HepG2 (cell line): ENCODE measurements at regions not wholly inside any gene's neighbourhood (a gene's known extent, or its start where the extent isn't known, plus 50 kb on each side); places are given as distances from the start of the nearest gene placed in this dataset.

ENCODE experiments used
- ATAC-seq: fragments of 200-7000 bp; cut with Tn5 transposase; 3 replicates; pipeline ENCODE4 v1.9.1; 2020; ENCODE audit warnings: mild to moderate bottlenecking, moderate library complexity
- BruUV-seq: library from RNA; stranded (reverse); fragments of 400-500 nt; replicated peaks from 2 replicates; lab custom pipeline; 2021; lab: Mats Ljungman, UMichigan
- CTCF ChIA-PET: fragments of 300-600 bp; formaldehyde crosslinking; extraction: SDS; loops from one replicate; lab custom pipeline; 2021; ENCODE audit warnings: low total read pairs, inconsistent platforms, low intra/inter-chr PET ratio; lab: Yijun Ruan, JAX
- POLR2A ChIA-PET: fragments of 350-600 bp; sonication (Branson Sonifier 250); formaldehyde crosslinking; loops from one replicate; lab custom pipeline; 2020; ENCODE audit warnings: antibody characterized with exemption, inconsistent platforms; lab: Yijun Ruan, JAX
- DNase-seq: peaks from one replicate; pipeline ENCODE4 v3.0.0-alpha.2; 2015; ENCODE audit warnings: low spot score
- FAIRE-seq: peaks from 3 replicates; lab custom pipeline; 2011; peaks lifted over from hg19 to GRCh38; lab: Jason Lieb, UNC
- H2AFZ ChIP-seq: one replicate; pipeline ENCODE4 v1.6.1; 2011; ENCODE audit warnings: low read length, inconsistent platforms
- H3K27ac ChIP-seq: fragments of 300-600 bp; 3 replicates; pipeline ENCODE4 v1.8.0; 2011; ENCODE audit warnings: mixed run types, mild to moderate bottlenecking, mixed read lengths, low read length, inconsistent platforms; ENCODE audit not compliant: insufficient read depth; ENCODE audit errors: extremely low read length
- H3K27me3 ChIP-seq, 2 experiments: fragments of 200-600 bp in 1 of 2; 2 replicates in 1 of 2; 3 replicates in 1 of 2; pipeline versions ENCODE4 v1.6.0 to v1.8.0; 2011; ENCODE audit warnings: low read length in 2 of 2, mild to moderate bottlenecking in 2 of 2, moderate library complexity in 2 of 2, inconsistent platforms in 1 of 2; ENCODE audit not compliant: insufficient read depth in 2 of 2, control insufficient read depth in 1 of 2
- H3K36me3 ChIP-seq, 2 experiments: fragments of 200-600 bp in 1 of 2; replicated peaks in 1 of 2; 2 replicates in 1 of 2; 3 replicates in 1 of 2; pipeline versions ENCODE4 v1.5.1 to v1.8.0; 2011; ENCODE audit warnings: low read length in 2 of 2, inconsistent platforms in 1 of 2; ENCODE audit not compliant: insufficient read depth in 2 of 2, control insufficient read depth in 1 of 2
- H3K4me1 ChIP-seq: 2 replicates; pipeline ENCODE4 v1.5.1; 2012; ENCODE audit warnings: low read length, inconsistent platforms; ENCODE audit not compliant: insufficient read depth
- H3K4me2 ChIP-seq: 2 replicates; pipeline ENCODE4 v1.6.0; 2011; ENCODE audit warnings: low read depth, low read length, inconsistent platforms
- H3K4me3 ChIP-seq, 3 experiments: fragments of 200-600 bp in 1 of 3; sonication (generic), shearing (Covaris generic) in 1 of 3; replicated peaks in 1 of 3; 2 replicates each; pipeline ENCODE4 v1.5.1; 2011 to 2016; ENCODE audit warnings: low read length in 3 of 3, inconsistent platforms in 2 of 3, low read depth in 2 of 3, mild to moderate bottlenecking in 2 of 3, control low read depth in 1 of 3, mixed read lengths in 1 of 3; ENCODE audit not compliant: insufficient read depth in 1 of 3
- H3K79me2 ChIP-seq: one replicate; pipeline ENCODE4 v1.6.1; 2011; ENCODE audit warnings: low read length, inconsistent platforms; ENCODE audit not compliant: insufficient read depth
- H3K9ac ChIP-seq: 2 replicates; pipeline ENCODE4 v1.6.0; 2011; ENCODE audit warnings: mild to moderate bottlenecking, low read depth, low read length, inconsistent platforms; ENCODE audit not compliant: insufficient read depth
- H3K9me3 ChIP-seq: 2 replicates; pipeline ENCODE4 v1.5.1; 2012; ENCODE audit warnings: mild to moderate bottlenecking, low read length
- H4K20me1 ChIP-seq: 2 replicates; pipeline ENCODE4 v1.6.0; 2011; ENCODE audit warnings: inconsistent platforms, mild to moderate bottlenecking, low read length, moderate library complexity; ENCODE audit not compliant: insufficient read depth
- BCL6 ChIP-seq: IDR thresholded peaks from 2 replicates; pipeline ENCODE4 v1.6.1; 2016; ENCODE audit warnings: missing genetic modification reagents, missing compliant biosample characterization
- BRD4 ChIP-seq: sonication (generic); formaldehyde crosslinking; IDR thresholded peaks from 2 replicates; pipeline ENCODE4 v1.4.0; 2020; ENCODE audit warnings: missing genetic modification reagents
- FOXJ3 ChIP-seq: sonication (generic); formaldehyde crosslinking; IDR thresholded peaks from 2 replicates; pipeline ENCODE4 v1.4.0; 2020; ENCODE audit warnings: missing genetic modification reagents, mild to moderate bottlenecking, borderline replicate concordance
- GLI4 ChIP-seq: sonication (generic); formaldehyde crosslinking; IDR thresholded peaks from 2 replicates; pipeline ENCODE4 v1.5.1; 2020; ENCODE audit warnings: missing genetic modification reagents, mild to moderate bottlenecking, moderate library complexity, borderline replicate concordance
- ZBTB42 ChIP-seq: sonication (generic); formaldehyde crosslinking; IDR thresholded peaks from 2 replicates; pipeline ENCODE4 v1.5.0; 2020; ENCODE audit warnings: mild to moderate bottlenecking, missing genetic modification reagents
- ZFP62 ChIP-seq: sonication (generic); formaldehyde crosslinking; IDR thresholded peaks from 2 replicates; pipeline ENCODE4 v1.4.0; 2020; ENCODE audit warnings: missing genetic modification reagents
- ZKSCAN1 ChIP-seq: fragments of 150-350 bp; IDR thresholded peaks from 2 replicates; pipeline ENCODE4 v1.6.1; 2014; ENCODE audit warnings: low read length
- ZMYM3 ChIP-seq: sonication (generic); formaldehyde crosslinking; IDR thresholded peaks from 2 replicates; pipeline ENCODE4 v1.5.1; 2020; ENCODE audit warnings: mild to moderate bottlenecking, missing genetic modification reagents
- ZNF331 ChIP-seq: sonication (generic); formaldehyde crosslinking; IDR thresholded peaks from 2 replicates; pipeline ENCODE4 v1.4.0; 2020; ENCODE audit warnings: missing genetic modification reagents
- ZNF34 ChIP-seq: sonication (generic); formaldehyde crosslinking; IDR thresholded peaks from 2 replicates; pipeline ENCODE4 v1.4.0; 2020; ENCODE audit warnings: mild to moderate bottlenecking, missing genetic modification reagents, borderline replicate concordance
- ZNF552 ChIP-seq: sonication (generic); formaldehyde crosslinking; IDR thresholded peaks from 2 replicates; pipeline ENCODE4 v1.9.0; 2022; ENCODE audit warnings: missing genetic modification reagents, mild to moderate bottlenecking, borderline replicate concordance
- WGBS: methylation state at CpG from one replicate; pipeline ENCODE4 v1.1.6; 2017; ENCODE audit warnings: low lambda C conversion rate; 5-methylcytosine and 5-hydroxymethylcytosine counted together
- in situ Hi-C: cut with HindIII; loops from 2 replicates; pipeline ENCODE4 v1.10.0; 2017; ENCODE audit warnings: low pct_unique_long_range_greater_than_20kb; ENCODE audit not compliant: extremely low pct_ligation_motif_present
- intact Hi-C: fragments of 100-400 bp; cut with micrococcal nuclease; formaldehyde crosslinking; loops from one replicate; pipeline ENCODE4 v1.10.0; 2022; ENCODE audit not compliant: unreplicated experiment

DNA sequence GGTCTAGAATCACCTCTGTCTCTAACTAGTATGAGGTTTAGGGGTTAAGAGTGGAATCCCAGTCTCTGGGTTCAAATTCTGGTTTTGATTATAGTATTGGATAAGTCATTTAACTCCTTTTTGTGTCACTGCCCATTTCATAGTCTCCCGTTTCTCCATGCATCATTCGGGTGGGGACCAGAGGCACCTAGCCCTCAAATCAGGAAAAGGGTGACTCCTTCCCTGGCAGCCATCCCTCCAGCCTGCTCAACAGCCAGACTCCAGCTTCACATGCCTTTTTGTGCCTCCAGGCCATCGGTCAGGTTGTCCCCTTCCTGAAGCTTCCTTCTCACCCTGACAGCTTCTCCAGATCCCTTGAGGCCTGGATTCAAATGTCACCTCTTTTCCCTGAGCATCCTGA lies 139.8 kb downstream of the DHX35 start:
- CTCF ChIA-PET, result no interaction called here

DNA sequence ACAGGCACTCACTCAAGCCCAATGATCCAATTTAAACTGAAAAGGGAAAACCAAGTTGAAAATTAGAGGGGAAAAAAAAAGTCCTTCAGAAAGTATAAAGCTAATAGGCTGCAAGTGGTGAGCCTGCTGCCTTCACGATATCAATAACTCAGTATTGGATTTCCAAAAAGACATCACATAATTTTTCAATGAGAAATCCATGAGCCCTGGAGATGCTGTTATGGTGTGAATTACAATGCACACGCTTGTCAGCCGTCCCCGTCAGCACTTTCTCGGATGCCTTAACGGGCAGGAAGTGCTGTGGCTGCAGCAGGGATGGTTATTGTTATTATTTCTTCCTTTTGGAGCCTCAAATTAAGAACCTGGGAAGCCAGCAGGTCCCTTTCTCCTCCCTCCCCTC lies 138.5 kb downstream of the DHX35 start:
- H3K4me3 ChIP-seq, result no peak overlapping the region
- no peak for DNase-seq
- H3K9me3 ChIP-seq, result no peaks in the 10 kb centered on the region
- intact Hi-C loops, result no loop called here
- FAIRE-seq, result no peak
- H3K79me2 ChIP-seq, result no peaks in the 10 kb centered on the region
- no peak for ATAC-seq
- H3K36me3 ChIP-seq, result no peaks in the 10 kb centered on the region
- H4K20me1 ChIP-seq, result no peaks in the 10 kb centered on the region
- no peak overlapping the region for H3K9ac ChIP-seq
- peaks cover 15% of the 10 kb centered on the region for H3K4me1 ChIP-seq
- ChIA-PET CTCF (no interaction called here), POLR2A (no interaction called here)
- no peak overlapping the region for H3K4me2 ChIP-seq
- in situ Hi-C loops, result no loop called here
- no peak overlapping the region for H3K27ac ChIP-seq
- WGBS, result 18% methylated on average over 6 of the region's 6 CpGs
- H3K27me3 ChIP-seq, result peaks cover 0 to 5% of the 10 kb centered on the region in 2 experiments; a peak in 1 of 5 replicates
- TF ChIP-seq ZKSCAN1, result no peak
- TF ChIP-seq ZMYM3 (CRISPR knock-in tag), result no peak
- TF ChIP-seq ZFP62 (CRISPR knock-in tag), result no peak
- TF ChIP-seq ZNF34 (CRISPR knock-in tag), result no peak
- no peak for TF ChIP-seq ZBTB42 (CRISPR knock-in tag)
- no peak for TF ChIP-seq GLI4
- no peak for TF ChIP-seq ZNF331 (CRISPR knock-in tag)
- TF ChIP-seq BRD4, result no peak
- H2AFZ ChIP-seq, result no peak overlapping the region
- BruUV-seq, result no TSS peak

More for the DNA sequence above, 139.8 kb downstream of the DHX35 start:
- Histone ChIP-seq H3K27me3 (peaks cover 0 to 5% of the 10 kb centered on the region in 2 experiments; a peak in 1 of 5 replicates), H3K9me3 (no peaks in the 10 kb centered on the region), H3K4me2 (no peak overlapping the region), H3K79me2 (no peaks in the 10 kb centered on the region), H2AFZ (no peak overlapping the region), H4K20me1 (no peaks in the 10 kb centered on the region), H3K9ac (no peak overlapping the region), H3K4me3 (no peak overlapping the region), H3K36me3 (no peaks in the 10 kb centered on the region), H3K27ac (no peak overlapping the region), H3K4me1 (peaks cover 19% of the 10 kb centered on the region)
- POLR2A ChIA-PET, result no interaction called here
- no peak for ATAC-seq
- intact Hi-C loops, result no loop called here
- in situ Hi-C loops, result no loop called here
- no peak for FAIRE-seq
- no peak for TF ChIP-seq ZNF552 (CRISPR knock-in tag)
- no peak for TF ChIP-seq BCL6
- no peak for TF ChIP-seq FOXJ3 (CRISPR knock-in tag)
- no peak for DNase-seq
- no TSS peak for BruUV-seq
- WGBS, result 21% methylated on average over 3 of the region's 3 CpGs
